Renal cortical epithelial cell (primary cell): ENCODE measurements at regions not wholly inside any gene's neighbourhood (a gene's known extent, or its start where the extent isn't known, plus 50 kb on each side); places are given as distances from the start of the nearest gene placed in this dataset.
"Not testable (repeated sequence)": the region's sequence is repeated elsewhere in the genome, so short reads cannot be mapped to it uniquely, and the experiment has no call there.

ENCODE experiments used
- DNase-seq: peaks from one replicate; pipeline ENCODE4 v3.0.0-alpha.2; 2011; ENCODE audit warnings: low read depth

- DNase-seq = peak; percentile 91
Observed at GRCh38 chr9:78668148-78668832, 371.4 kb downstream of the PSAT1 start.

- peak; percentile 27 for DNase-seq
Observed at GRCh38 chr9:78669591-78669990, 372.7 kb downstream of the PSAT1 start.

GRCh38 chr9:78671785-78672184 lies 374.9 kb downstream of the PSAT1 start:
- no peak for DNase-seq

GRCh38 chr9:78674874-78675273 lies 377.9 kb downstream of the PSAT1 start:
- no peak for DNase-seq

GRCh38 chr9:78676009-78676408 lies 379.1 kb downstream of the PSAT1 start:
- DNase-seq = peak; percentile 39

GRCh38 chr9:78676623-78677022 lies 379.7 kb downstream of the PSAT1 start:
- DNase-seq = peak; percentile 73

GRCh38 chr9:78677326-78677725 lies 380.4 kb downstream of the PSAT1 start:
- DNase-seq = peak; percentile 69

- DNase-seq = no peak
Observed at GRCh38 chr9:78678877-78679276, 382.0 kb downstream of the PSAT1 start.

GRCh38 chr9:78680196-78680595 lies 383.3 kb downstream of the PSAT1 start:
- peak; percentile 19 for DNase-seq

- no peak for DNase-seq
Observed at GRCh38 chr9:78682216-78682615, 385.3 kb downstream of the PSAT1 start.

- no peak for DNase-seq
Observed at GRCh38 chr9:78685471-78685870, 388.5 kb downstream of the PSAT1 start.

- DNase-seq = no peak
Observed at GRCh38 chr9:78688796-78689195, 391.9 kb downstream of the PSAT1 start.

GRCh38 chr9:78691542-78691941 lies 394.6 kb downstream of the PSAT1 start:
- DNase-seq = no peak

- peak; percentile 41 for DNase-seq
Observed at GRCh38 chr9:78692871-78693270, 395.9 kb downstream of the PSAT1 start.

- no peak for DNase-seq
Observed at GRCh38 chr9:78694974-78695373, 398.0 kb downstream of the PSAT1 start.

- DNase-seq = no peak
Observed at GRCh38 chr9:78695519-78695918, 398.6 kb downstream of the PSAT1 start.

GRCh38 chr9:78697618-78698017 lies 400.7 kb downstream of the PSAT1 start:
- no peak for DNase-seq

GRCh38 chr9:78698371-78698770 lies 401.4 kb downstream of the PSAT1 start:
- no peak for DNase-seq

- DNase-seq = peak; percentile 49
Observed at GRCh38 chr9:78699217-78699616, 402.3 kb downstream of the PSAT1 start.

- DNase-seq = not testable (repeated sequence)
Observed at GRCh38 chr9:78704153-78704552, 407.2 kb downstream of the PSAT1 start.

- DNase-seq = no peak
Observed at GRCh38 chr9:78707080-78707479, 410.2 kb downstream of the PSAT1 start.

GRCh38 chr9:78707481-78707991 lies 410.6 kb downstream of the PSAT1 start:
- peak; percentile 56 for DNase-seq

- DNase-seq = no peak
Observed at GRCh38 chr9:78712903-78713613, 416.1 kb downstream of the PSAT1 start.
